Activated CD8-positive, alpha-beta memory T cell treated with anti-CD3 and anti-CD28 coated beads, Interleukin-2, amount 10 ng/mL, durations not matched to agents 7 days and 5 days (primary cell): ENCODE measurements at regions not wholly inside any gene's neighbourhood (a gene's known extent, or its start where the extent isn't known, plus 50 kb on each side); places are given as distances from the start of the nearest gene placed in this dataset.

Experiments used
- ATAC-seq: fragments of 150-1000 bp; cut with Tn5 transposase; one replicate; pipeline ENCODE4 v1.10.0; 2021; ENCODE audit warnings: moderate library complexity
- CTCF ChIA-PET: fragments of 350-600 bp; sonication (Branson Sonifier 250); formaldehyde crosslinking; loops from one replicate; lab custom pipeline; 2021; ENCODE audit warnings: antibody characterized with exemption; lab: Charles Lee
- DNase-seq: peaks from one replicate; pipeline ENCODE4 v3.0.0-alpha.2; 2020
- H3K27ac Mint-ChIP-seq: one replicate; pipeline ENCODE4 v1.8.0; 2021; ENCODE audit warnings: mild to moderate bottlenecking, mixed read lengths
- H3K27me3 Mint-ChIP-seq: one replicate; pipeline ENCODE4 v1.8.0; 2021; ENCODE audit warnings: mixed read lengths
- H3K36me3 Mint-ChIP-seq: one replicate; pipeline ENCODE4 v1.8.0; 2021; ENCODE audit warnings: mild to moderate bottlenecking, mixed read lengths
- H3K4me1 Mint-ChIP-seq: one replicate; pipeline ENCODE4 v1.8.0; 2021; ENCODE audit warnings: mixed read lengths
- H3K4me3 Mint-ChIP-seq: one replicate; pipeline ENCODE4 v1.8.0; 2021; ENCODE audit warnings: mild to moderate bottlenecking, moderate library complexity, mixed read lengths
- H3K9me3 Mint-ChIP-seq: one replicate; pipeline ENCODE4 v1.8.0; 2022; ENCODE audit warnings: low read depth, mixed read lengths

- no peaks in the 10 kb centered on the region for H3K9me3 Mint-ChIP-seq
- no peaks in the 10 kb centered on the region for H3K4me1 Mint-ChIP-seq
- no peak for DNase-seq
- CTCF ChIA-PET, result no interaction called here
- no peak overlapping the region for H3K4me3 Mint-ChIP-seq
- no peaks in the 10 kb centered on the region for H3K36me3 Mint-ChIP-seq
- H3K27me3 Mint-ChIP-seq, result no peaks in the 10 kb centered on the region
- ATAC-seq, result no peak
- H3K27ac Mint-ChIP-seq, result no peak overlapping the region
Measured at GRCh38 chr5:6058055-6058715, 320.2 kb downstream of the MED10 start.

DNA sequence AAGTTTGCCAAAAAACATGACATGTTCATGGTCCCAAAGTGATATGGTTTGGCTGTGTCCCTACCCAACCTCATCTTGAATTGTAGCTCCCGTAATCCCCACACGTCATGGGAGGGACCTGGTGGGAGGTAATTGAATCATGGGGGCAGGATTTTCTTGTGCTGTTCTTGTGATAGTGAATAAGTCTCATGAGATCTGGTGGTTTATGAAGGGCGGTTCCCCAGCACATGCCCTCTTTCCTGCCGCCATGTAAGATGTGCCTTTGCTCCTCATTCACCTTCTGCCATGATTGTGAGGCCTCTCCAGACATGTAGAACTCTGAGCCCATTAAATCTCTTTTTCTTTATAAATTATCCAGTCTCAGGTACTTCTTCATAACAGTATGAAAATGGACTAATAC lies 322.1 kb downstream of the MED10 start:
- no peaks in the 10 kb centered on the region for H3K36me3 Mint-ChIP-seq
- CTCF ChIA-PET, result no interaction called here
- ATAC-seq (no peak), DNase-seq (no peak)
- H3K4me3 Mint-ChIP-seq, result no peak overlapping the region
- no peaks in the 10 kb centered on the region for H3K27me3 Mint-ChIP-seq
- no peaks in the 10 kb centered on the region for H3K4me1 Mint-ChIP-seq
- H3K27ac Mint-ChIP-seq, result no peak overlapping the region
- peaks cover 4% of the 10 kb centered on the region for H3K9me3 Mint-ChIP-seq

DNA sequence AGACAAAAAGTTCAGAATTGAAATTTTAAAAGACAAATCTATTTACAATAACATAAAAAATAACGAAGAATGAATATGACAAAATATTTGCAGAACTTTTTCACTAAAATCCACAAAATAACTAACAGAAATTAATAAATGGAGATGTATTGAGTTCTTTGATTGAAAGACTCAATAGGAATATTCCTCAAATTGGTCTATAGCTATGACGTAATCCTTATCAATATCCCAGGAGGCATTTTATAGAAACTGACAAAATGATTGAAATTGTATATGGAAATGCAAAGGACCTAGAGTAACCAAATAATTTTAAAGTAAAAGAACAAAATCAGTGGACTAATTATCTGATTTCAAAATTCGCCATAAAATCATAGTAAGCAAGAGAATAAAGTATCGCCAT lies 328.7 kb downstream of the MED10 start:
- no peak overlapping the region for H3K4me3 Mint-ChIP-seq
- H3K27ac Mint-ChIP-seq, result no peak overlapping the region
- no peak for DNase-seq
- no peaks in the 10 kb centered on the region for H3K36me3 Mint-ChIP-seq
- CTCF ChIA-PET, result no interaction called here
- no peak for ATAC-seq
- peaks cover 4% of the 10 kb centered on the region for H3K9me3 Mint-ChIP-seq
- no peaks in the 10 kb centered on the region for H3K4me1 Mint-ChIP-seq
- no peaks in the 10 kb centered on the region for H3K27me3 Mint-ChIP-seq

DNA sequence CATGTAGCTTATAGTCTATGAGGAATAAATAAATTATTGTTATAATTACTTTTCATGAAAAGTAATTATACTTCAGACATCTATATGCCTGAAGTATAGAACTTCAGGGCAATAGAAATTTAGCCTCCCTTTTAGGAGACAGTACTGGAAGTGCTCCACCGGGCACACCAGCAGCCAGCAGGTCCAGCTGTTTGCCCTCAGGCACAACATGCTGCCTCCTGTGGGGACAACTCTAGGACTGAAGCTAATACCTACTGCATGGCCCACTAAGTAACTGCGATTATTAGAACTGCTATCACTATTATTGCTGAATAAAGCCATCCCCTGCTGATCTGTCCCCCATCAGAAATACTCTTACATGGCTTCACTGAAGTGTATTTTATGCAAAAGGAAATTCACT lies 329.6 kb downstream of the MED10 start:
- Mint-ChIP-seq H3K4me3 (no peak overlapping the region), H3K9me3 (peaks cover 4% of the 10 kb centered on the region), H3K36me3 (no peaks in the 10 kb centered on the region), H3K27ac (no peak overlapping the region), H3K27me3 (no peaks in the 10 kb centered on the region), H3K4me1 (no peaks in the 10 kb centered on the region)
- ATAC-seq (no peak), DNase-seq (no peak)
- CTCF ChIA-PET, result no interaction called here

- Mint-ChIP-seq H3K27ac (no peak overlapping the region), H3K27me3 (no peaks in the 10 kb centered on the region)
- no peak for DNase-seq
Measured at GRCh38 chr5:6046296-6046967, 331.9 kb downstream of the MED10 start.

GRCh38 chr5:6043491-6044310 lies 334.6 kb downstream of the MED10 start:
- no peak for ATAC-seq
- no peaks in the 10 kb centered on the region for H3K36me3 Mint-ChIP-seq

More at GRCh38 chr5:6046296-6046967, 331.9 kb downstream of the MED10 start:
- H3K9me3 Mint-ChIP-seq, result no peaks in the 10 kb centered on the region
- no peak overlapping the region for H3K4me3 Mint-ChIP-seq
- H3K36me3 Mint-ChIP-seq, result no peaks in the 10 kb centered on the region
- no peak for ATAC-seq
- CTCF ChIA-PET, result no interaction called here
- H3K4me1 Mint-ChIP-seq, result no peaks in the 10 kb centered on the region

DNA sequence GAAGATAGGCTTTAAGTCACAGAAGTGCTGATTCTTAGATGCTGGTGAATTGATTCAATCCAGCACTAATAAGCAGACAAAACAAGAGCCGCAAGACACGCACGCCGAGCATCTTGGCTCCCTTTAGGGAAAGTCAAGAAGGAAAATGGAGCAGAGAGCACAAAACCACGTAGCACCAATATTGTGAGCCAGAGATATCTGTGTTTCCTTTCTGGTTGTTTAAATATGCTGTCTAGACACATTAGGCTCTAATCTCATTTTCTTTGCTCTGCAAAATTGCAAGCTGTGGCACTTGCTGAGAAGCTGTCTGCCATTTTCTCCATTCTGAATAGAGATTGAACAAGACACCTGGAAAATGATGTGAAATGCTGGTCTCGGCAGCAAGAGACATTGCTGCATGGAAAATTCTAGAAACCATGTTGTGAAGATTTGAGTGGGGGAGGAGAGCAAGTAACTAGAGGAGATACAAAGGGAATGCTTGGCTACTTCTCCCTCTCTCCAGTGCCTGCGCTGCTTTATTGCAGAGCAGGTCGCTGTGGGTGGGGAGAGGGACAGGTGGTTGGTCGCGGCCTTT lies 336.3 kb downstream of the MED10 start:
- CTCF ChIA-PET, result no interaction called here
- Mint-ChIP-seq H3K27me3 (no peaks in the 10 kb centered on the region), H3K4me3 (no peak overlapping the region), H3K27ac (no peak overlapping the region), H3K36me3 (no peaks in the 10 kb centered on the region), H3K9me3 (no peaks in the 10 kb centered on the region), H3K4me1 (no peaks in the 10 kb centered on the region)
- ATAC-seq (no peak), DNase-seq (no peak)

More at GRCh38 chr5:6043491-6044310, 334.6 kb downstream of the MED10 start:
- Mint-ChIP-seq H3K27me3 (no peaks in the 10 kb centered on the region), H3K4me1 (no peaks in the 10 kb centered on the region), H3K27ac (no peak overlapping the region), H3K9me3 (no peaks in the 10 kb centered on the region), H3K4me3 (no peak overlapping the region)
- CTCF ChIA-PET, result no interaction called here
- no peak for DNase-seq

GRCh38 chr5:6039111-6039510 lies 339.2 kb downstream of the MED10 start:
- no peaks in the 10 kb centered on the region for H3K36me3 Mint-ChIP-seq
- DNase-seq (no peak), ATAC-seq (no peak)
- no peaks in the 10 kb centered on the region for H3K9me3 Mint-ChIP-seq
- CTCF ChIA-PET, result no interaction called here
- H3K4me1 Mint-ChIP-seq, result no peaks in the 10 kb centered on the region
- H3K27ac Mint-ChIP-seq, result no peak overlapping the region
- H3K27me3 Mint-ChIP-seq, result no peaks in the 10 kb centered on the region
- no peak overlapping the region for H3K4me3 Mint-ChIP-seq

DNA sequence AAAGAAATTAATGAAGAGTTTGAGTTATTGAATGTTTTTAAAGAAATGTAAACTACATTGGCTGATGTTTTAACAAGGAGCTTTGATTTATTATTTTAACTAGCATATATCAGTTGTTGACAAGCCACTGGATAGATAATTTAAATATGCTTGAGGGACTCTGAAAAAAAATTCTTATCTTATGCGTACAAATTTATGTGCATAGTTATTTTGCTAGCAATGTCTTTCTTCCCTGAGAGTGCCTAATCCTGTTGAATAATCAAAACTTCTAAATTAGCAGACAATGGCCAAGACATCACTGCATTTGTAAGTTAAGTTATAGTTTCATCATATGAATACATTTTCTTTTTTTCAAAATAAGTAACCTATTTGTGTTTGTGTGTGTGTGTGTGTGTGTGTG lies 342.3 kb downstream of the MED10 start:
- CTCF ChIA-PET, result no interaction called here
- Mint-ChIP-seq H3K36me3 (no peaks in the 10 kb centered on the region), H3K4me3 (no peak overlapping the region), H3K27ac (no peak overlapping the region), H3K27me3 (no peaks in the 10 kb centered on the region), H3K4me1 (no peaks in the 10 kb centered on the region), H3K9me3 (no peaks in the 10 kb centered on the region)
- DNase-seq (no peak), ATAC-seq (no peak)

DNA sequence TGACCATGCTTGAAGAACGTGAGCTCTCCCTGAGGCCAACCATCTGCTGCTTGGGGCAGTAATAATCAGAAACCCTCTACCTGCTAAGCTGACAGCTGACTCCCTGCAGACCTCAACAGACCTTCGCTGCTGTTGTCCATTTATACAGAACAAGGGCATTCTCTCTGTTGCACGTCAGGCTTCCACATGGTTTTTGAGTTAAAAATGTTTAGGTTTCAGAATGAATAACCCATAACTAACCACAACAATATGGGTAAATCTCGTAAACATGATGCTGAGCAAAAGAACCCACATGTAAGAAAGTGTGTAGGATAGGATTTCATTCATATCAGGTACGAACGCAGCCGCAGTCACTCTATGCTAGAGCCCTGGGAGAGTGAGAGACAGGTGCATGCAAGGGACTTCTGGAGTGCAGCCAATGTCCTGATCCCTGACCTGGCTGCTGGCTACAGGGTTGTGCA lies 348.5 kb downstream of the MED10 start:
- Mint-ChIP-seq H3K4me1 (no peaks in the 10 kb centered on the region), H3K36me3 (no peaks in the 10 kb centered on the region), H3K27me3 (no peaks in the 10 kb centered on the region), H3K4me3 (no peak overlapping the region), H3K27ac (no peak overlapping the region), H3K9me3 (no peaks in the 10 kb centered on the region)
- CTCF ChIA-PET, result no interaction called here
- DNase-seq (no peak), ATAC-seq (no peak)

- Mint-ChIP-seq H3K27ac (no peak overlapping the region), H3K4me3 (no peak overlapping the region), H3K27me3 (no peaks in the 10 kb centered on the region), H3K4me1 (no peaks in the 10 kb centered on the region), H3K9me3 (no peaks in the 10 kb centered on the region), H3K36me3 (no peaks in the 10 kb centered on the region)
- CTCF ChIA-PET, result no interaction called here
- DNase-seq (no peak), ATAC-seq (no peak)
Measured at GRCh38 chr5:6026766-6027406, 351.5 kb downstream of the MED10 start.

DNA sequence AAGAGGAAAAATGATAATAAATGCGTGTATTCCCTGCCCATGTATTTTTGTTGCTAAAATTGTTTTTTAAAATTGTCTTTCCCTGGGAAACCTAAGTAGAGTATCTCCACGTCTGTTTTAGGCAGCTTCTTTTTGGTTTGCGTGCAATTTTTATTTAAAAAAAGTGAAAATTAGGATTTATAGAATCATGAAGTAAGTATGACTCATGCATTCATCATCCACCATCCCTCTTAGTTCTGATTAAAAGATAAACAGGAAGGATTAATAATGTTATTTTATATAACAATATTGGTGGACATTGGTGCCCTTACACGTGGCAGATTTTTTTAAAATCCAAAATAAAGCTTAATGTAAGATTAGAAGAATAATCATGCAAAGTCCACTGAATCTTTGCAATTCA lies 358.7 kb downstream of the MED10 start:
- CTCF ChIA-PET, result no interaction called here

DNA sequence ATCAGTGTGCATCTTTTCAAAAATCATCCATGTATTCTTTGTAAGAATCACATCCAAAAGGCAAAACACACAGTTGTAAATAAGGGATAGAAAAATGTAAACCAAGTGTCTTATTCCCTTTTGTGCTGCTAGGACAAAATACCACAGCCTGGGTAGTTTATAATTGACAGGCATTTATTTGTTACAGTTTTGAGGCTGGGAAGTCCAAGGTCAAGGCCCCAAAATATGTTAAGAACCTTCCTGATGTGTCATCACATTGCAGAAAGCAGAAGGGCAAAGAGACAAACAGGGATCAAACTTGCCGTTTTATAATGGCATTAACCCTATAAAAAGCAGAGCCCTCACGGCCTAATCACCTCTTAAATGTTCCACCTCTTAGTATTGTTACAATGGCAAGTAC lies 364.8 kb downstream of the MED10 start:
- no peak for ATAC-seq

More for the DNA sequence above, 358.7 kb downstream of the MED10 start:
- Mint-ChIP-seq H3K27ac (no peak overlapping the region), H3K4me3 (no peak overlapping the region), H3K27me3 (no peaks in the 10 kb centered on the region), H3K36me3 (no peaks in the 10 kb centered on the region), H3K4me1 (no peaks in the 10 kb centered on the region), H3K9me3 (no peaks in the 10 kb centered on the region)
- DNase-seq (no peak), ATAC-seq (no peak)

More for the DNA sequence above, 364.8 kb downstream of the MED10 start:
- Mint-ChIP-seq H3K4me1 (no peaks in the 10 kb centered on the region), H3K36me3 (no peaks in the 10 kb centered on the region), H3K27me3 (no peaks in the 10 kb centered on the region), H3K27ac (no peak overlapping the region), H3K9me3 (no peaks in the 10 kb centered on the region), H3K4me3 (no peak overlapping the region)
- CTCF ChIA-PET, result no interaction called here
- DNase-seq, result no peak
